ENCODE measurements at regions not wholly inside any gene's neighbourhood (a gene's known extent, or its start where the extent isn't known, plus 50 kb on each side); places are given as distances from the start of the nearest gene placed in this dataset.
"Not testable (repeated sequence)": the region's sequence is repeated elsewhere in the genome, so short reads cannot be mapped to it uniquely, and the experiment has no call there.

DNA sequence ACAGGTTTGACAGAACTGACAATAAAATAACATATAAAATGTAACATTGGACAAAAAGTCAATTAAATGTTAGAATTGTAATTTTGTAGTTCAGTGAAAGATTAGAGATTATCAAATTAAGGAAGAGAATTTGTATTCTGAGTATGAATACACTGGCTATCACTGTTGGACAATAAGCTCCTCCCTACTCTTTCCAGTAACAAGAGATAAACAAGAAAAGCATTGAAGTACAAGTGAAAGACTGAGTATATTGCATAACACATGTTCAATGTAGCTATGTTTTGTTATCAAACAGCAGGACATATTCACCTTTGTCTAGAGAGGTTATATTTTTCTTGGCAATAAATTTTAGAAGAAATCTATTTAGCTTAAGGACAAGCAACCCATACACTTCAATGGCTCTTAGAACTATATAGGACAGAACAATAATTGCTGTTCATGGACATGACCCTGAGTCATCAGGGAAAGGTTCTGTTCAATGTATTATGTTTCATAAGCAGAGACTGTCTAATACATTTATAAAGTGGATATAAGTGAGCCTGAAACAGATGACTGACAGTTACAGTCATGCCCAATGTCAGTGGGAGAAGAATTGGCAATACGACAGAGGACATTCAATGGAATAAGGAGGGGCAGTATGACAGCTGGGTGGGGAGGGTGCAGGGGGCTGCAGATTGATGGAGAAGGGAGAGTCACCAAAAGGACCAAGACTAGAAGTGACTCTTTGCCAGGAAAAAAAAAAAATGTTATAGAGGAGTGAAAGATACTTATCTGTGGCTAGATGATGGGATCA, 520.4 kb downstream of the FRK start:
- no peak for DNase-seq

DNA sequence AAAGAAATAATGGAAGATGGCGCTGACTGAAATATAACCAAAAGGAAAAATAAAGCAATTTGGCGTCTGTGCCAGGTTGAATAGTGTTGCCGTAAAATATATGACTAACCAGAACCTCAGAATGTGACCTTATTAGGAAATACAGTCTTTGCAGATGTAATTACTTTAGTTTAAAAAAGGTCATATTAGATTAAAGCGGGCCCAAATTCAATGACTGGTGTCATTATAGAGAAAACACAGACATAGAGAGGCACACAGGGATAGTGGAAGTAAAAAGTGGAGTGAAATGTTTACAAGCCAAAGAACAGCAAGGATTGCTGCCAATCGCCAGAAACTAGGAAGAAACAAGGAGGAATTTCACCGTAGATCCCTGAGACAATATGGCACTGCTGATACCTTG, 521.2 kb downstream of the FRK start:
- no peak for DNase-seq

GRCh38 chr6:115524821-115525220, 535.9 kb downstream of the FRK start:
- no peak for DNase-seq

DNA sequence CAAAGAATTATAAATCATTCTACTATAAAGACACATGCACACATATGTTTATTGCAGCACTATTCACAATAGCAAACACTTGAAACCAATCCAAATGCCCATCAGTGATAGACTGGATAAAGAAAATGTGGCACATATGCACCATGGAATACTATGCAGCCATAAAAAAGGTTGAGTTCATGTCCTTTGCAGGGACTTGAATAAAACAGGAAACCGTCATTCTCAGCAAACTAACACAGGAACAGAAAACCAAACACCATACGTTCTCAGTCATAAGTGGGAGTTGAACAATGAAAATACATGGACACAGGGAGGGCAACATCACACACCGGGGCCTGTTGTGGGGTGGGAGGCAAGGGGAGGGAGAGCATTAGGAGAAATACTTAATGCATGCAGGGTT, 538.9 kb downstream of the FRK start:
- not testable (repeated sequence) for DNase-seq

- no peak for DNase-seq
Observed at GRCh38 chr6:115514656-115515055, 546.0 kb downstream of the FRK start.

GRCh38 chr6:115512923-115513322, 547.8 kb downstream of the FRK start:
- DNase-seq = no peak

- DNase-seq = no peak
Observed at GRCh38 chr6:115511771-115512170, 548.9 kb downstream of the FRK start.

DNA sequence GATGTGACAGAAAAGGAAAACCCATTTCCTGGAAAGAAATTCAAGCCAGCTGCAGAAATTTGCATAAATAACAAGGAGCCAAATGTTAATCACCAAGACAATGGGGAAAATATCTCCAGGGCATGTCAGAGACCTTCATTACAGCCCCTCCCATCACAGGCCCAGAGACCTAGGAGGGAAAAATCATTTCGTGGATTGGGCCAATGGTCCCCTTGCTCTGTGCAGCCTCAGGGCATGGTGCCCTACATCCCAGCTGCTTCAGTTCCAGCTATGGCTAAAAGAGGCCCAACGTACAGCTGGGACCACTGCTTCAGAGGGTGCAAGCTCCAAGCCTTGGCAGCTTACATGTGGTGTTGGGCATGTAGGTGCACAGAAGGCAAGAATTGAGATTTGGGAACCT, 558.3 kb downstream of the FRK start:
- not testable (repeated sequence) for DNase-seq

GRCh38 chr6:115495184-115495583, 565.5 kb downstream of the FRK start:
- DNase-seq = no peak

DNA sequence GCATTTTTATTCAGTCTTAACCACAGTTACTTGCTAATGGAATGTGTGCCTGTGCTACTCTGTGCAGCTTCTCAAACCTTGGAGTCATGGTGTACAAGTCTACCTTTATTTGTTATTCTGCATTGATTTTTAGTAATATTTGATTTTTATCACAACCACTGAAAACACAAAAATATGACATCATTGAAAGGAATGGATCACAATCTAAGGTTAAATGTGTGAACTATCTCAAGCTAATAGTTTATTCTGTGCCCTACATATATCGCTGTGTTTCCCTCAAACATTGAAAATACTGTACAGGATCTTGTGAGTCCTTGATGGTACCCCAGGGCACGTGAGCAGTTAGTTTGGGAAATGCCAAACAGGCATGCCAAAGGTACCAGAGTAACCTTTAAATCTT, 573.4 kb downstream of the FRK start:
- no peak for DNase-seq

DNA sequence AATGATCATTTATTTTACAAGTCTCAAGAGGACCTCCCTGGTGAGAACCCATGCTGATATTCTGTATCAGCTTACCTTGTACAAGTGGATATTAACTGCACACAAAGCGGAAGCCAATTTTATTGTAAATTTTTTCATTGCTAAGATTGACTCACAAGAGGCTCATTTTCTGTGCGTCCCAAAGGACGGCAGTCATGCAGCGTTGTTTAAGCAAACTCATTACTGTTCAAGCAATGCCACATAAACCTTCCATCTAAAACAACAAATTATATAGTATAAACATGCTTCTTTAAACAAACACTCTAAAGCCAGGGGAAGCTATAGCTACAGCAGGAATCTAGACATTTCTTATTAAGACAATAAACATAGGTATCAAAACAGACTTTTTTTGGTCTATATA, 575.3 kb downstream of the FRK start:
- DNase-seq = no peak

- not testable (repeated sequence) for DNase-seq
Observed at GRCh38 chr6:115480543-115480942, 580.1 kb downstream of the FRK start.

- no peak for DNase-seq
Observed at GRCh38 chr6:115474443-115475041, 586.1 kb downstream of the FRK start.

GRCh38 chr6:115468272-115469005, 592.3 kb downstream of the FRK start:
- no peak for DNase-seq

DNA sequence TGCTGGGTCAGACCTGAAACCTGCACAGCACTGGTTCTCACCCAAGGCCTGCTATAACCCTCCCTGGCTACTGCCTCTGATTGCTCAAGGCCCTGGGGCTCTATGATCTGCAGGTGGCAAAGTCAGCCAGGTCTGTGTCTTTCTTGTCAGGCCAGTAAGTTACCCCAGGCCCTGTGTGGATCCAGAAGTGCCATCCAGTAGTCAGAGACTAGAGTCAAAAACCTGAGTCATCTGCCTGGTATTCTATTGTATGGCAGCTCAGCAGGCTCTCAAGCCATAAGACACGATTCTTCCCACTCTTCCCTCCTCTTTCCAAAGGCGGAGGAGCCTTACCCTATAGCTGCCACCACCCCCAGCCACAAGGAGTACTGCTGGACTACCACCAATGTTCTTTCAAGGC, 593.0 kb downstream of the FRK start:
- no peak for DNase-seq

GRCh38 chr6:115460913-115461312, 599.8 kb downstream of the FRK start:
- no peak for DNase-seq

DNA sequence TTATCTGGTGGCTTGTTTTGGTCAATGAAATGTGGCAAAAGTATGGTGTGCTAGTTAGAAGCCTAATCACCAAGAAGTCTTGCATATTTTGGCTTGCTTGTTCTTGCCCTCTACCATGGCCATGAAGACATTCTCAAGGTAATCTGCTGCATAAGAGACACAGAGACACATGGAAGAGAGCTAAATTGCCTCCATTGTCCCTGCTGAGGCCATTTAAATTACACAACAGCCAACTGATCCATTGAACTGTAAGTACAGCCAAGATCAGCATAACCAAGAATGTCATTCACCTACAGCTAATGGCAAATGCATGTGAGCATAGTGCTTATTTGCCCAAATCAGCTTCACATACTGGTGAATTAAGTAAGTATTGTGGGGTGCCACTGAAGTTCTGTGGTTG, 603.8 kb downstream of the FRK start:
- DNase-seq = no peak

GRCh38 chr6:115443825-115444478, 616.7 kb downstream of the FRK start:
- DNase-seq = no peak

- no peak for DNase-seq
Observed at GRCh38 chr6:115442323-115442722, 618.4 kb downstream of the FRK start.

GRCh38 chr6:115441651-115442050, 619.0 kb downstream of the FRK start:
- no peak for DNase-seq

GRCh38 chr6:115415378-115415777, 645.3 kb downstream of the FRK start:
- no peak for DNase-seq

- DNase-seq = not testable (repeated sequence)
Observed at GRCh38 chr6:115414916-115415315, 645.8 kb downstream of the FRK start.

DNA sequence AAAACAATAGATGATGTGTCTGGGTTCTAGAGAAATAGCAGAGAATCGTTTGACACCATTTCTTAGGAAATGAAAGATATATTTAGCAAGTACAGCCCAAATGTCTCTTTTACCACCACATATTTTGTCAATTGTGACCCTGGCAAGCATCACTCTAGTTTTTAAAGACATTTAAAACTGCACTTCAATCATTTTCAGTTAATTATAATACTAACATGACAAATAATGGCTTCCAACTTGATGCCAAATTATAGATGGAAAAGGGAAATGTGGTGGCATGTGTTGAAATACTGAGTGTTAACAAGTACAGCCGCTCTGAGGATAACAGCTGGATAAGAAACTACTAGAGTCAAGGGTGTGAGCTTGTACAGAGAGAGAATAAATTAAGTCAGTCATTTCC, 648.9 kb downstream of the FRK start:
- no peak for DNase-seq

DNA sequence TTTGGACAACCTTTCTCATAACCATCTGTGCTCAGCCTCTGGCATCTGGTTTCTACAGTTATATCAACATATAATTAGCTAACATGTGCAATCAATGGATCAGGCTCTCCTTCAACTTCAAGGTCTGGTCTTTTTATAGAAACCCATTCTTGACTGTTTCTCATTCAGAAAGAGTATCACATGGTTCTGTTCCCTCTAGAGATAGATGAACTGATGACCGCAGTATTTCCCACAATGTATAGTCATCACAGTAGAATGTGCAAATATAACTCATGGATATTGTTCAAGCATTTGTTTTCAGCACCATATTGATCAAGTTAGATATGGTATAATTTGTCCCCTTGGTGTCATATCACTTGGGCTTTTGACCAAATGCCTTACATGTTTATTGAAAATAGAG, 656.2 kb downstream of the FRK start:
- DNase-seq = no peak

Measured in SW 1271 (cell line).